ENCODE measurements at regions not wholly inside any gene's neighbourhood (a gene's known extent, or its start where the extent isn't known, plus 50 kb on each side); places are given as distances from the start of the nearest gene placed in this dataset.

GRCh38 chr9:13351778-13352386, 72.4 kb upstream of the MPDZ start:
- Mint-ChIP-seq H3K36me3 (ENCODE audit: low read depth) (no peaks in the 10 kb centered on the region), H3K4me1 (ENCODE audit: low read depth) (peaks cover 17% of the 10 kb centered on the region), H3K27me3 (ENCODE audit: insufficient read depth) (no peaks in the 10 kb centered on the region; the same call in 1 of the 2 replicates), H3K27ac (no peak overlapping the region), H3K9me3 (no peaks in the 10 kb centered on the region), H3K4me3 (no peak overlapping the region)
- peak; percentile 83 for TF ChIP-seq CTCF (IDR thresholded peaks at IDR 0.05)
- peak; percentile 54 for DNase-seq

DNA sequence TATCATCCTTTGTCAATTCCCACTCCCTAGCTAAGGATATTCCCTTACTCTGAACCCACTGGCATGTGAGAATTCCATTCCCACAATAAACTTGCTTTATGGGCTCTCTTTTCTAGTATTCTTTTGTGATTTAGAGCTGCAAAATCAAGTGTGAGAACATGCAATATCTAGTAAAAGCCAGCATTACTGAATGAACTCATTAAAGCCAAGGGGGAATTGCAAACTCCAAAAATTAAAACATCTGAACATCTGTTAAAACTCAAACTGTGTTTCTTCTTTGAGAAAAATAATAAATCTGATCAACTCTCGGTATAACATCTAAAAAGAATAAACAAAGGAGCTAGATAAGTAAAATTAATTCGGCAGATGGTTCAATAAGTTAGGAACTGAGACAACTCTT, 53.1 kb upstream of the MPDZ start:
- no peaks in the 10 kb centered on the region; the same call in 1 of the 2 replicates for H3K27me3 Mint-ChIP-seq (ENCODE audit: insufficient read depth)
- TF ChIP-seq CTCF (IDR thresholded peaks at IDR 0.05), result no peak
- H3K27ac Mint-ChIP-seq, result no peak overlapping the region
- no peak overlapping the region for H3K4me3 Mint-ChIP-seq
- H3K9me3 Mint-ChIP-seq, result no peaks in the 10 kb centered on the region
- no peaks in the 10 kb centered on the region for H3K4me1 Mint-ChIP-seq (ENCODE audit: low read depth)
- no peaks in the 10 kb centered on the region for H3K36me3 Mint-ChIP-seq (ENCODE audit: low read depth)
- DNase-seq, result no peak

- Mint-ChIP-seq H3K27me3 (ENCODE audit: insufficient read depth) (no peaks in the 10 kb centered on the region; the same call in 1 of the 2 replicates), H3K4me1 (ENCODE audit: low read depth) (no peaks in the 10 kb centered on the region), H3K36me3 (ENCODE audit: low read depth) (no peaks in the 10 kb centered on the region), H3K4me3 (no peak overlapping the region), H3K27ac (no peak overlapping the region), H3K9me3 (no peaks in the 10 kb centered on the region)
- no peak for DNase-seq
- no peak for TF ChIP-seq CTCF (IDR thresholded peaks at IDR 0.05)
These were observed 51.8 kb upstream of the MPDZ start for GRCh38 chr9:13331320-13331719.

- no peaks in the 10 kb centered on the region; the same call in 1 of the 2 replicates for H3K27me3 Mint-ChIP-seq (ENCODE audit: insufficient read depth)
- TF ChIP-seq CTCF (IDR thresholded peaks at IDR 0.05), result no peak
- H3K36me3 Mint-ChIP-seq (ENCODE audit: low read depth), result no peaks in the 10 kb centered on the region
- H3K4me1 Mint-ChIP-seq (ENCODE audit: low read depth), result no peaks in the 10 kb centered on the region
- H3K4me3 Mint-ChIP-seq, result no peak overlapping the region
- no peak overlapping the region for H3K27ac Mint-ChIP-seq
- no peak for DNase-seq
- H3K9me3 Mint-ChIP-seq, result no peaks in the 10 kb centered on the region
These were observed 51.0 kb upstream of the MPDZ start for GRCh38 chr9:13330396-13331004.
